NCI-H82 treated with DMSO at 0.1 percent for 48 hours (cell line): ENCODE measurements at regions not wholly inside any gene's neighbourhood (a gene's known extent, or its start where the extent isn't known, plus 50 kb on each side); places are given as distances from the start of the nearest gene placed in this dataset.

ENCODE experiments used
- DNase-seq: peaks from one replicate; lab custom pipeline; 2025; ENCODE audit not compliant: unreplicated experiment; lab: John Stamatoyannopoulos, UW

GRCh38 chr14:53808042-53808441 is 148.6 kb downstream of the BMP4 start:
- DNase-seq, result no peak

GRCh38 chr14:53807542-53807941 is 149.1 kb downstream of the BMP4 start:
- no peak for DNase-seq

DNA sequence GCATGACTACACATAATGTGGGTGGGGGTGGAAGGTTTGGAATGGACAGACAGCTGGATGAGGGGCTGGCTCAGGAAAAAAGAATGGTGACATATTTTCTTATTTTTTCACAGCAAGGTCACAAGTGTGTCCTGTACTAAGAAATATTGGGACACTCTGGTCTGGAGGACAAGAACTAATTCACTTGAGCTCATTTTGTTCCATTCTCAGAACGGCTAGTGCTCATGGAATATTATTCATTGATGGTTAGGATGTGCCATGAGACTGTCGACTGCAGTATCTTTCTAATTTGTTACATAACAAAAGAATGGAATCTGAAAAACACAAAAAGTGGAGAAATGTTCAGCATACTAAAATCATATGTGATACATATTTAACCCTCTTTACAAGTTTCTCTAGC is 149.5 kb downstream of the BMP4 start:
- DNase-seq, result no peak

DNA sequence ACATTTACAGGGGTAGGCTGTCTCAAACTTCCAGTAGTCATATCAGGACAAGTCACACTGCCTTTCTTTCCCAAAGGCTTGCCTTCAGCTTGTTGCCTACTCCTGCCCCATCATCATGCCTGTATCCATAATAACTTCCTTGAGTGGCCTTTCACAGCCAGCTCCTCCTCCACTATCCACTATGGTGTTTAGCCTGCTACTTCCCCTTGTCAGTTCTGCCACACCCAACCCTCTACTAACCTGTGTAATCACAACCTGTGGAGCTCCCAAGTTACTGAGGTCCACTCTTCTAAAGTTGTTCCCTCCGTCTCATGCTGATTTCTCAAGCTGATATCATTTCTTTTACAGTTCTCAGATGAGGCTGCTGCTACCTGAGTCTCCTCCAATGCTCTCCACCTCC is 159.9 kb downstream of the BMP4 start:
- DNase-seq, result no peak

- DNase-seq, result no peak
Observed at GRCh38 chr14:53793790-53794505, 162.7 kb downstream of the BMP4 start.

DNA sequence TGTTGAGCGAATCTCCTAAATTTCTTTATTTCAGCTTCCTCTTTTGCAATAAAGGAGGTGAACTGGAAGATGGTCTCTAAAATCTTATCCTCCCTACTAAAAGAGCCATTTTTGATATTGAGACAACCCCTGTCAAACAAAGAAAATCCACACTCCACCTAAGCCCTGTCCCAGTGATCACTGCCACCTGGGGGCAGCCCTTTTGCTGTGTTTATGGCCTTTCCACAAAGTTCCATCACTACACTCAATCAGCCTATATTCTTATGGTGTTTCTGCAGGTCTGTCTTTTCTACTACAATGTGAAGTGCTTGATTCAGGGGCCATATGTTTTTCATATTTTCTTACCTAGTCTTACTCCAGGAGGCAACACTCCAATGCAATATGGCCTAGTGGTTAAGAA is 163.7 kb downstream of the BMP4 start:
- DNase-seq, result no peak

DNA sequence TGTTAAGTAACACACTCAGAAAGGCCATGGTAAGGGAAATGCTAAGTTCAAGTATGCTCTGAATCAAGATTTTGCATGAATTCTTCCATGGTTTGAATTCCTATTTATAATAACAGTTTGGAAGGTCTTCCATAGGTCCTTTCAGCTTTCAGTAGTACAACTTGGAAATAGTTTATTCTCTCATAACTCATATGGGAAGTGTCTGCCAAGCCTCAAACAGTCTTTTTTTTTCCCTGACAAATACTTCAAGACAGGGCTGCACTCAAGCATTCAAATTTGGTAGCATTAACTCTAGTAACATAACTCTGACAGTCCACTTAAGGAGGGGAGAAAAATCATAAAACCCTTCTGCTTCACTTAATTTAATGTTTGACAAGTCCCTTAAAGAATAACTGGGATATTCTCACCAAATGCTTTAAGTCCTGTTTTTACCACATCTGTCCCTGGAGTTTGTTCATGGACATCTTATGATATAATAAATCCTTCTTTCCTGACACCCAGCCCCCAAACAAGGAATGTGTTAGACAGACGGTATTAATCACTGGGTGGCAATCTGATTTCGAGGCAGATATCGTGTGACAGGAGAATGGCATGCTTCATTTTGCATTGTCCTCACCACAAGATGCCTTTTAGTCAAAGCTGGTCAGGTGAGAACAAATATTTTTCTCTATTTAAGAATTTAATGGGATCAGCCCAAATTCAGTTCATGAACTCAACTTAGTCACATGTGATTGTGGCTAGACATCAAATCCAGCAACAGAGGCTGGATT is 165.7 kb downstream of the BMP4 start:
- no peak for DNase-seq

- no peak for DNase-seq
Observed at GRCh38 chr14:53788566-53788965, 168.1 kb downstream of the BMP4 start.

DNA sequence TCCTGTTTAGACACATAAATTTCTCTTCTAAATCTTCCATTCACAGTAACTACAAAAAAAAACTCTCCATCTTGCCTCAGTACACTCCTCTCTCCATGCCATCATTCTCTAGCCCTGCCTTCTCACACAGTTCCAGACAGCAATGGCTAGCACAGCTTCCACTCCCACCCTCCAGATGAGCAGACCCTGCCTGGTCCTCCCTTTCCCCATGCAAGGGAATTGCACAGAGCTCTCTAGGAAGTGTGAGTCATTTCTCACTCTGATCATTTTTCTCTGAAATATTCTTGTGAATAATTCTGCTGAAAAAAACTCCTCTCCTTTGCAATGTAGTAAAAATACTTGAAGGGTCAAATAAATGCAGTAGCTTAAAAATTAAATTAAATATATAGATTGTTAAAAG is 170.6 kb downstream of the BMP4 start:
- DNase-seq, result no peak

- DNase-seq, result no peak
Observed at GRCh38 chr14:53784688-53785087, 171.9 kb downstream of the BMP4 start.

DNA sequence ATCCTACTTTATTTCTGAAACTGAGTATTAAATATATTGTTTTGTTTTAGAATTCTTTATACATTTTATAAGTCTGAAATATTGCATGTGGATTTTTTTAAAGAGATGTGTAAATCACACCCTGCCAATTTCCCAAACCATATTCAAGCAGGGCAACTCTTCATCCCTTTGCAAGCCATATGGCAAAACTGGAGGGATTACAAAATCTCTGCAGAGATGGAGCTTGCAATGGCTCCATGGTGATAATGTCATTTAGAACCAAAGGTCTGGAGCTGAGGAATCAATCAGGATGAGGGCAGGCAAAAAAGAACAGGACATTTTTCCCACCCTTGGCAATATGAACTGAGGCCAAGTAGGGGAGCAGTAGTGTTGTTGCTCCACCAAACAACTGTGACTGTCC is 173.4 kb downstream of the BMP4 start:
- DNase-seq, result no peak

- no peak for DNase-seq
Observed at GRCh38 chr14:53780051-53780555, 176.5 kb downstream of the BMP4 start.

DNA sequence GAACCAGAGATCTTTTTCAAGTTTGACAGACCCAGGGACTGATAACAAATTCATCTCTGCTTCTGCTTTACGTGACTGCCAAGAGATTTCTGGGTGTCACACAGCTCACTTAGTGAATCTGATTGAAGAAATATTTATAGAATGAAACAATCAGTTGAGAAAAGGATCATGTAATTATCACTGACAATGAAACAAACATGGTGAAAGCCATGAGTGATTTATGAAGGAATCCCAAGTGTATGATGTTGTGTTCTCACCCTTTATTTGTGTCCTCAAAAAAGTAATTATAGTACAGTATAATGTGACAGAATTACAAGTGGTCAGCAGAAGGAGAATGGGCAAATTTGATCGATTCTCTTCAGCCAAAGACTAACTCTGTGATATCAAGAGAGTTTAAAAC is 177.3 kb downstream of the BMP4 start:
- no peak for DNase-seq

GRCh38 chr14:53778263-53778662 is 178.4 kb downstream of the BMP4 start:
- no peak for DNase-seq

DNA sequence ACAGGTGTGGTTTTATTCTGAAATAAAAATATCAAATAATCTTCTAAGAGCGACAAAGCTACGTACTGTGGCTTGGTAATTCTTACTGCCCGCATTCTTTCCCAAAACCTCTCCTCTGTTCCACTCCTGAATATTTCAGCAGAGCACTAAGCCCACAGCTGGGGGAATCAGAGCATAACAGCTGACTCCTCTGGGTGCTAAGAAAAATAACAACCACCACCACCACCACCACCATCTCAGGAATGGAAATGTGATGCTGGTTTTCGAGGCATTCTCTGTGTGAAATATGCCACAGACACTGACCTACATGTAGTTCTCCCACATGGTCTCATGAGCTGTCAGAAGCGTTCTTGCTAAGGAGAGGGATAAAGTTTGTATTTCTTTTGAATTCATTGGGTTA is 183.7 kb downstream of the BMP4 start:
- no peak for DNase-seq

DNA sequence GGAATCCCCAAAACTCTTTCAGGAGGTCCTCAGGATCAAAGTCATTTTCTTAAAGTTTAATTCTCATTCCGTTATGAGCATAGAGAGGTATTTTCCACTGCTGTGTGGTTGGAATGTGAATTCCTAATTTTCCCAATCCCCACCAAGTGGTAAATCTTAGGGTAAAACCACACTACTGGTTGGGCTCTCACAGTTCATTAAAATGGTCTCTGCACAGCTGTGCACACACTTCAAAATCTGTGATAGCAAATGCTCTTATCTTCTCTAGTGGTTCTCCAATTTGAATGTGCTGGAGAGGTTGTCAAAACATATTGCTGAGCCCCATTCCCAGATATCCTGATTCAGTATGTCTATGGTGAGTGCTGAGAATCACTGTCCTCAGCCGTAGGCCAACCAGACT is 189.1 kb downstream of the BMP4 start:
- DNase-seq, result no peak

DNA sequence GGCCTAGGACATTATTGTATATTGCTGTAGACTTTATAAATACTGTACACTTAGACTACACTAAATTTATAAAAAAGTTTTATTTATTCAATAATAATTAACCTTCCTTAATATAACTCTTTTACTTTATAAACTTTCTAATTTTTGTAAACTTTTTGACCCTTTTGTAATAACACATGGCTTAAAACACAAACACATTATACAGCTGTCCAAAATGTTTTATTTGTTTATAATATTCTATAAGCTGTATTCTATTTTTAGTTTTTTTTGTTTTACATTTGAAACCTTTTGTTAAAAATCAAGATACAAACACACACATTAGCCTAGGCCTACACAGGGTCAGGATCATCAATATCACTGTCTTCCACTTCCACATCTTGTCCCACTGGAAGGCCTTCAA is 190.0 kb downstream of the BMP4 start:
- no peak for DNase-seq

GRCh38 chr14:53766106-53766505 is 190.5 kb downstream of the BMP4 start:
- DNase-seq, result no peak

GRCh38 chr14:53764846-53765245 is 191.8 kb downstream of the BMP4 start:
- no peak for DNase-seq

GRCh38 chr14:53758141-53758540 is 198.5 kb downstream of the BMP4 start:
- no peak for DNase-seq

- no peak for DNase-seq
Observed at GRCh38 chr14:53757732-53758131, 198.9 kb downstream of the BMP4 start.

DNA sequence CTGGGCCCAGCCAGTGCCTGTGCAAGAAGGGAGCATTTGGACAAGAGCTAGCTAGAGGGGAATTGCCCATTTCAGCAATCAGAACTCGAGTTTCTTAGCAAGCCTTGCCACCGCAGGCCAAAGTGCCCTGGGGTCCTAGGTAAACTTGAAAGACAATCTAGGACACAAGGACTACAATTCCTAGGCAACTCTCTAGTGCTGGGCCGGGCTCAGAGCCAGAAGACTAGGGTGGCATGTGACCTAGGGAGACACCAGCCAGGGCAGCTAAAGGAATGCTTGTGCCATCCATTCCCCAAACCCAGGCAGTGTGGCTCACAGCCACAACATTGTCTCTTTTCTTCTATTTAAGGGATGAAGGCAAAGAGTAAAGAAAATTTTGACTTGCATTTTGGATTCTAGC is 205.0 kb downstream of the BMP4 start:
- no peak for DNase-seq

GRCh38 chr14:53748691-53749090 is 207.9 kb downstream of the BMP4 start:
- no peak for DNase-seq
